HG03108 (cell line): ENCODE measurements at regions not wholly inside any gene's neighbourhood (a gene's known extent, or its start where the extent isn't known, plus 50 kb on each side); places are given as distances from the start of the nearest gene placed in this dataset.
"Not testable (repeated sequence)": the region's sequence is repeated elsewhere in the genome, so short reads cannot be mapped to it uniquely, and the experiment has no call there.

Experiments used
- ATAC-seq: cut with Tn5 transposase; IDR thresholded peaks from one replicate; pipeline ENCODE4 v1.9.1; 2021; ENCODE audit warnings: moderate library complexity; ENCODE audit not compliant: unreplicated experiment

- ATAC-seq: no peak
These were observed 2164.8 kb upstream of the AGA start for GRCh38 chr4:179607003-179607402.

GRCh38 chr4:179615704-179616103 is 2173.5 kb upstream of the AGA start:
- ATAC-seq: no peak

GRCh38 chr4:179618966-179619365 is 2176.7 kb upstream of the AGA start:
- no peak for ATAC-seq

GRCh38 chr4:179624768-179625181 is 2182.5 kb upstream of the AGA start:
- no peak for ATAC-seq

GRCh38 chr4:179625406-179625805 is 2183.2 kb upstream of the AGA start:
- ATAC-seq: no peak

- no peak for ATAC-seq
These were observed 2184.4 kb upstream of the AGA start for GRCh38 chr4:179626687-179627086.

GRCh38 chr4:179631321-179631720 is 2189.1 kb upstream of the AGA start:
- no peak for ATAC-seq

- no peak for ATAC-seq
These were observed 2192.6 kb upstream of the AGA start for GRCh38 chr4:179634862-179635261.

- ATAC-seq: no peak
These were observed 2220.3 kb upstream of the AGA start for GRCh38 chr4:179662522-179662921.

GRCh38 chr4:179663641-179664429 is 2221.6 kb upstream of the AGA start:
- ATAC-seq: no peak

GRCh38 chr4:179664430-179665027 is 2222.3 kb upstream of the AGA start:
- no peak for ATAC-seq

- ATAC-seq: no peak
These were observed 2224.0 kb upstream of the AGA start for GRCh38 chr4:179666226-179666625.

- ATAC-seq: no peak
These were observed 2229.4 kb upstream of the AGA start for GRCh38 chr4:179671609-179672008.

- ATAC-seq: no peak
These were observed 2236.0 kb upstream of the AGA start for GRCh38 chr4:179678093-179678814.

GRCh38 chr4:179683661-179684060 is 2241.4 kb upstream of the AGA start:
- ATAC-seq: not testable (repeated sequence)

- ATAC-seq: no peak
These were observed 2250.0 kb upstream of the AGA start for GRCh38 chr4:179692222-179692621.

- no peak for ATAC-seq
These were observed 2252.9 kb upstream of the AGA start for GRCh38 chr4:179695175-179695574.

- no peak for ATAC-seq
These were observed 2256.1 kb upstream of the AGA start for GRCh38 chr4:179698321-179698720.

- ATAC-seq: no peak
These were observed 2267.9 kb upstream of the AGA start for GRCh38 chr4:179709961-179710624.

- ATAC-seq: no peak
These were observed 2277.7 kb upstream of the AGA start for GRCh38 chr4:179719766-179720450.

- ATAC-seq: not testable (repeated sequence)
These were observed 2284.3 kb upstream of the AGA start for GRCh38 chr4:179726491-179726890.
